T47D (cell line): ENCODE measurements at regions not wholly inside any gene's neighbourhood (a gene's known extent, or its start where the extent isn't known, plus 50 kb on each side); places are given as distances from the start of the nearest gene placed in this dataset.

ENCODE experiments used
- DNase-seq, 2 experiments: peaks; one replicate each; pipeline versions ENCODE4 v3.0.0 to v3.0.0-alpha.2; 2011 to 2012; ENCODE audit warnings: low read depth in 1 of 2, low spot score in 1 of 2
- JUND ChIP-seq: IDR thresholded peaks from 2 replicates; pipeline ENCODE4 v1.6.1; 2012; ENCODE audit warnings: low read depth
- in situ Hi-C: cut with HindIII; loops from 2 replicates; pipeline ENCODE4 v1.10.0; 2016; ENCODE audit warnings: low sequenced_read_pairs, low pct_unique_long_range_greater_than_20kb

GRCh38 chr16:65989861-65990604, 376.5 kb upstream of the CDH5 start:
- in situ Hi-C loops, result no loop called here

GRCh38 chr16:65988024-65988595, 378.4 kb upstream of the CDH5 start:
- in situ Hi-C loops, result no loop called here
- DNase-seq, result no peak
- TF ChIP-seq JUND, result no peak

More at GRCh38 chr16:65989861-65990604, 376.5 kb upstream of the CDH5 start:
- no peak for TF ChIP-seq JUND
- no peak for DNase-seq

- in situ Hi-C loops, result no loop called here
- TF ChIP-seq JUND, result no peak
- no peak for DNase-seq
Observed at GRCh38 chr16:65984296-65984695, 382.2 kb upstream of the CDH5 start.

- in situ Hi-C loops, result no loop called here
- peak in 1 of 2 experiments; percentile 2 for DNase-seq
- no peak for TF ChIP-seq JUND
Observed at GRCh38 chr16:65981057-65981456, 385.4 kb upstream of the CDH5 start.

GRCh38 chr16:65975049-65975708, 391.3 kb upstream of the CDH5 start:
- in situ Hi-C loops, result no loop called here
- peak in 1 of 2 experiments; percentile 26 for DNase-seq
- no peak for TF ChIP-seq JUND

GRCh38 chr16:65967376-65967775, 399.1 kb upstream of the CDH5 start:
- DNase-seq, result no peak
- in situ Hi-C loops, result no loop called here
- no peak for TF ChIP-seq JUND

GRCh38 chr16:65965628-65966027, 400.9 kb upstream of the CDH5 start:
- DNase-seq, result peak in 1 of 2 experiments; percentile 44
- in situ Hi-C loops, result no loop called here
- TF ChIP-seq JUND, result no peak

GRCh38 chr16:65964752-65965151, 401.7 kb upstream of the CDH5 start:
- in situ Hi-C loops, result no loop called here
- TF ChIP-seq JUND, result no peak
- DNase-seq, result no peak

- in situ Hi-C loops, result no loop called here
Observed at GRCh38 chr16:65961476-65962143, 404.9 kb upstream of the CDH5 start.

GRCh38 chr16:65959983-65960382, 406.5 kb upstream of the CDH5 start:
- TF ChIP-seq JUND, result no peak
- no peak for DNase-seq
- in situ Hi-C loops, result no loop called here

More at GRCh38 chr16:65961476-65962143, 404.9 kb upstream of the CDH5 start:
- DNase-seq, result no peak
- no peak for TF ChIP-seq JUND

GRCh38 chr16:65958086-65958485, 408.4 kb upstream of the CDH5 start:
- no peak for DNase-seq
- in situ Hi-C loops, result no loop called here
- TF ChIP-seq JUND, result no peak

- DNase-seq, result no peak
- TF ChIP-seq JUND, result no peak
- in situ Hi-C loops, result no loop called here
Observed at GRCh38 chr16:65956100-65956499, 410.4 kb upstream of the CDH5 start.

- no peak for DNase-seq
- in situ Hi-C loops, result no loop called here
- TF ChIP-seq JUND, result no peak
Observed at GRCh38 chr16:65954446-65954845, 412.0 kb upstream of the CDH5 start.
